K562 (cell line): ENCODE measurements at regions not wholly inside any gene's neighbourhood (a gene's known extent, or its start where the extent isn't known, plus 50 kb on each side); places are given as distances from the start of the nearest gene placed in this dataset.
A peak's percentile ranks its signal among the peaks of the same experiment; 100 is the strongest.

Experiments used
- ARID3B ChIP-seq: fragments of 250-450 bp; sonication (Bioruptor Pico); IDR thresholded peaks from 2 replicates; pipeline ENCODE4 v1.4.0; 2020; ENCODE audit warnings: borderline replicate concordance
- CREB1 ChIP-seq, 2 experiments: sonication (generic) in 1 of 2; formaldehyde crosslinking in 1 of 2; IDR thresholded peaks; 2 replicates each; pipeline versions ENCODE4 v1.6.1 to v1.8.0; 2012 to 2022; ENCODE audit warnings: inconsistent platforms in 1 of 2, mild to moderate bottlenecking in 1 of 2, missing genetic modification reagents in 1 of 2, moderate library complexity in 1 of 2
- DLX4 ChIP-seq: fragments of 250-450 bp; sonication (Bioruptor Pico); IDR thresholded peaks from 2 replicates; pipeline ENCODE4 v1.6.1; 2021; ENCODE audit warnings: mild to moderate bottlenecking
- ETS2 ChIP-seq: IDR thresholded peaks from 2 replicates; pipeline ENCODE4 v1.6.1; 2016; ENCODE audit warnings: borderline replicate concordance, missing genetic modification characterization, mild to moderate bottlenecking, moderate library complexity, missing compliant biosample characterization; ENCODE audit not compliant: poor library complexity, severe bottlenecking
- FOXK1 ChIP-seq: sonication (generic); formaldehyde crosslinking; IDR thresholded peaks from 2 replicates; pipeline ENCODE4 v1.8.0; 2022; ENCODE audit warnings: missing genetic modification reagents, mild to moderate bottlenecking, borderline replicate concordance
- GABPB1 ChIP-seq: sonication (generic); formaldehyde crosslinking; IDR thresholded peaks from 2 replicates; pipeline ENCODE4 v1.8.0; 2022; ENCODE audit warnings: mild to moderate bottlenecking, missing genetic modification reagents
- HDAC8 ChIP-seq: fragments of 450-650 bp; IDR thresholded peaks from 2 replicates; pipeline ENCODE4 v1.6.1; 2016; ENCODE audit warnings: mild to moderate bottlenecking, missing genetic modification characterization, moderate library complexity, missing compliant biosample characterization
- HNRNPUL1 ChIP-seq: fragments of 200-400 bp; formaldehyde crosslinking; IDR thresholded peaks from 2 replicates; pipeline ENCODE4 v1.6.1; 2017; ENCODE audit warnings: low read length
- MAFF ChIP-seq: IDR thresholded peaks from 2 replicates; pipeline ENCODE4 v1.6.1; 2012; ENCODE audit warnings: low read length, improper control_type of control experiment
- MAFG ChIP-seq: fragments of 450-650 bp; conservative IDR thresholded peaks from 2 replicates; pipeline ENCODE4 v1.6.1; 2016; ENCODE audit warnings: missing genetic modification characterization, missing compliant biosample characterization
- PHF8 ChIP-seq: fragments of 200-600 bp; sonication (generic); IDR thresholded peaks from 2 replicates; pipeline ENCODE4 v1.6.1; 2012; ENCODE audit warnings: mixed run types, mild to moderate bottlenecking, inconsistent platforms, low read length, moderate library complexity, borderline replicate concordance
- POLR2AphosphoS2 ChIP-seq: IDR thresholded peaks from 2 replicates; pipeline ENCODE4 v1.6.1; 2012; ENCODE audit warnings: low read length, improper control_type of control experiment
- PTTG1 ChIP-seq: fragments of 450-650 bp; IDR thresholded peaks from 2 replicates; pipeline ENCODE4 v1.6.1; 2016; ENCODE audit warnings: low read depth, mild to moderate bottlenecking, missing genetic modification characterization, missing compliant biosample characterization
- RBM15 ChIP-seq: fragments of 200-400 bp; formaldehyde crosslinking; IDR thresholded peaks from 2 replicates; pipeline ENCODE4 v1.6.1; 2018; ENCODE audit warnings: mild to moderate bottlenecking, low read length, moderate library complexity; ENCODE audit not compliant: insufficient read depth
- SMAD2 ChIP-seq: fragments of 150-350 bp; IDR thresholded peaks from 2 replicates; pipeline ENCODE4 v1.6.1; 2014; ENCODE audit warnings: low read depth, mild to moderate bottlenecking, low read length
- SMARCA4 ChIP-seq: fragments of 450-650 bp; IDR thresholded peaks from 2 replicates; pipeline ENCODE4 v1.6.1; 2016
- TCF15 ChIP-seq: fragments of 250-450 bp; sonication (Bioruptor Pico); IDR thresholded peaks from 2 replicates; pipeline ENCODE4 v1.8.0; 2022; ENCODE audit warnings: moderate library complexity, mild to moderate bottlenecking, inconsistent platforms
- TEAD1 ChIP-seq, 2 experiments: fragments of 450-650 bp in 1 of 2; sonication (generic) in 1 of 2; formaldehyde crosslinking; IDR thresholded peaks; 2 replicates each; pipeline versions ENCODE4 v1.4.0 to v1.8.0; 2020 to 2022; ENCODE audit warnings: mild to moderate bottlenecking in 2 of 2, missing genetic modification reagents in 1 of 2
- TGIF2 ChIP-seq: sonication (generic); formaldehyde crosslinking; IDR thresholded peaks from 2 replicates; pipeline ENCODE4 v1.8.1; 2022; ENCODE audit warnings: mild to moderate bottlenecking, missing genetic modification reagents, moderate library complexity
- THRAP3 ChIP-seq: fragments of 450-650 bp; IDR thresholded peaks from 2 replicates; pipeline ENCODE4 v1.6.1; 2016; ENCODE audit warnings: mild to moderate bottlenecking, inconsistent platforms, borderline replicate concordance
- U2AF2 ChIP-seq: fragments of 200-400 bp; formaldehyde crosslinking; optimal IDR thresholded peaks from 2 replicates; pipeline ENCODE3; 2017; ENCODE audit warnings: low read depth, mild to moderate bottlenecking, low read length
- ZFP91 ChIP-seq: sonication (generic); formaldehyde crosslinking; IDR thresholded peaks from 2 replicates; pipeline ENCODE4 v1.8.0; 2022; ENCODE audit warnings: mild to moderate bottlenecking, missing genetic modification reagents
- ZNF217 ChIP-seq: sonication (generic); formaldehyde crosslinking; IDR thresholded peaks from 2 replicates; pipeline ENCODE4 v1.8.0; 2022; ENCODE audit warnings: mild to moderate bottlenecking, missing genetic modification reagents
- ZNF239 ChIP-seq: fragments of 250-450 bp; sonication (Bioruptor Pico); IDR thresholded peaks from 2 replicates; pipeline ENCODE4 v1.4.0; 2020; ENCODE audit warnings: mild to moderate bottlenecking
- ZNF347 ChIP-seq: fragments of 450-650 bp; formaldehyde crosslinking; IDR thresholded peaks from 2 replicates; pipeline ENCODE4 v1.4.0; 2020; ENCODE audit warnings: low read depth, mild to moderate bottlenecking, moderate library complexity
- ZNF436 ChIP-seq: fragments of 250-450, 450-650 bp; sonication (Bioruptor Pico); formaldehyde crosslinking; IDR thresholded peaks from 2 replicates; pipeline ENCODE4 v1.7.0; 2020; ENCODE audit warnings: mild to moderate bottlenecking

GRCh38 chr6:26158076-26158580 lies 70.9 kb downstream of the HFE start (continued):
- TF ChIP-seq ZNF436 (CRISPR knock-in tag): peak; percentile 59; the same call in 1 of the 2 replicates
- no peak; the same call in 1 of the 2 replicates for TF ChIP-seq POLR2AphosphoS2
- TF ChIP-seq MAFF: peak; percentile 9; the same call in 1 of the 2 replicates
- no peak for TF ChIP-seq ZNF347
- no peak for TF ChIP-seq PTTG1 (tag)
- no peak for TF ChIP-seq ETS2 (tag)
- peak; percentile 94; the same call in 1 of the 2 replicates for TF ChIP-seq FOXK1 (CRISPR knock-in tag)
- no peak for TF ChIP-seq ARID3B (CRISPR knock-in tag)
- no peak for TF ChIP-seq RBM15
- TF ChIP-seq TCF15 (CRISPR knock-in tag): no peak
- TF ChIP-seq HNRNPUL1: peak; percentile 71; the same call in 1 of the 2 replicates
- peak; percentile 65 for TF ChIP-seq ZFP91 (CRISPR knock-in tag)
- no peak; the same call in 1 of the 2 replicates for TF ChIP-seq CREB1 (IDR thresholded peaks at IDR 0.05)
- peak; percentile 48; the same call in 1 of the 2 replicates for TF ChIP-seq CREB1 (CRISPR knock-in tag; IDR thresholded peaks at IDR 0.05)
- TF ChIP-seq DLX4 (CRISPR knock-in tag): no peak
- no peak for TF ChIP-seq TGIF2 (CRISPR knock-in tag)
- peak; percentile 46; the same call in 1 of the 2 replicates for TF ChIP-seq ZNF239 (CRISPR knock-in tag)
- TF ChIP-seq SMARCA4: peak; percentile 19; the same call in 1 of the 2 replicates
- TF ChIP-seq THRAP3: peak; percentile 47; the same call in 1 of the 2 replicates
- no peak for TF ChIP-seq SMAD2
- no peak for TF ChIP-seq HDAC8
- TF ChIP-seq PHF8: peak; percentile 56; the same call in 1 of the 2 replicates
- peak; percentile 75 for TF ChIP-seq GABPB1 (CRISPR knock-in tag)
- no peak; a peak in 1 of 4 replicates for TF ChIP-seq TEAD1 (CRISPR knock-in tag; IDR thresholded peaks at IDR 0.05)
- no peak for TF ChIP-seq U2AF2
- TF ChIP-seq ZNF217: no peak; the same call in 1 of the 2 replicates
- TF ChIP-seq MAFG (tag): peak; percentile 72
